Right atrium auricular region (tissue), 2 donors: ENCODE measurements at regions not wholly inside any gene's neighbourhood (a gene's known extent, or its start where the extent isn't known, plus 50 kb on each side); places are given as distances from the start of the nearest gene placed in this dataset.

Experiments
- DNase-seq: peaks from one replicate; pipeline ENCODE4 v3.0.0-alpha.2; 2019; ENCODE audit warnings: low spot score
- H3K27ac ChIP-seq, 2 donors: fragments of 200-600 bp; sonication (generic); 1 replicate in 1 of 2; 2 replicates in 1 of 2; pipeline ENCODE4 v1.5.1; 2016 to 2019
- H3K27me3 ChIP-seq, 2 donors: fragments of 200-600 bp; sonication (generic); one replicate each; pipeline versions ENCODE4 v1.5.1 to v1.6.0; 2017 to 2019
- H3K36me3 ChIP-seq: fragments of 200-600 bp; sonication (generic); one replicate; pipeline ENCODE4 v1.5.1; 2016
- H3K4me1 ChIP-seq, 2 donors: fragments of 200-600 bp; sonication (generic); one replicate each; pipeline versions ENCODE4 v1.5.1 to v1.6.0; 2017 to 2019
- H3K4me3 ChIP-seq, 2 donors: fragments of 200-600 bp; sonication (generic); 1 replicate in 1 of 2; 2 replicates in 1 of 2; pipeline ENCODE4 v1.5.1; 2017 to 2019; ENCODE audit warnings: mild to moderate bottlenecking in 1 of 2, moderate library complexity in 1 of 2
- H3K9me3 ChIP-seq, 2 donors: fragments of 200-600 bp; sonication (generic); one replicate each; pipeline ENCODE4 v1.5.1; 2019
- CTCF ChIP-seq, 2 donors: fragments of 200-600 bp; sonication (generic); IDR thresholded peaks; one replicate each; pipeline ENCODE4 v1.5.1; 2019; ENCODE audit warnings: antibody characterized with exemption in 2 of 2

- TF ChIP-seq CTCF (IDR thresholded peaks at IDR 0.05), result no peak
- no peak for DNase-seq
Observed at GRCh38 chr2:12284037-12284436, 432.7 kb upstream of the TRIB2 start.

GRCh38 chr2:12284487-12284886 is 432.2 kb upstream of the TRIB2 start:
- no peak overlapping the region for H3K27ac ChIP-seq
- no peak overlapping the region for H3K4me3 ChIP-seq
- TF ChIP-seq CTCF (IDR thresholded peaks at IDR 0.05), result no peak
- no peaks in the 10 kb centered on the region for H3K4me1 ChIP-seq
- no peaks in the 10 kb centered on the region for H3K36me3 ChIP-seq
- DNase-seq, result no peak
- no peaks in the 10 kb centered on the region for H3K9me3 ChIP-seq
- no peaks in the 10 kb centered on the region for H3K27me3 ChIP-seq

More at GRCh38 chr2:12284037-12284436, 432.7 kb upstream of the TRIB2 start:
- Histone ChIP-seq H3K27me3 (no peaks in the 10 kb centered on the region), H3K4me1 (no peaks in the 10 kb centered on the region), H3K36me3 (no peaks in the 10 kb centered on the region), H3K4me3 (no peak overlapping the region), H3K27ac (no peak overlapping the region), H3K9me3 (no peaks in the 10 kb centered on the region)

- H3K36me3 ChIP-seq, result no peaks in the 10 kb centered on the region
- H3K27ac ChIP-seq, result no peak overlapping the region
- DNase-seq, result no peak
- H3K4me1 ChIP-seq, result no peaks in the 10 kb centered on the region
- no peaks in the 10 kb centered on the region for H3K9me3 ChIP-seq
- TF ChIP-seq CTCF (IDR thresholded peaks at IDR 0.05), result no peak
- no peak overlapping the region for H3K4me3 ChIP-seq
- H3K27me3 ChIP-seq, result no peaks in the 10 kb centered on the region
Observed at GRCh38 chr2:12286347-12286746, 430.4 kb upstream of the TRIB2 start.

GRCh38 chr2:12287220-12287751 is 429.4 kb upstream of the TRIB2 start:
- H3K27me3 ChIP-seq, result no peaks in the 10 kb centered on the region
- no peaks in the 10 kb centered on the region for H3K4me1 ChIP-seq
- no peaks in the 10 kb centered on the region for H3K9me3 ChIP-seq
- no peak for DNase-seq
- TF ChIP-seq CTCF (IDR thresholded peaks at IDR 0.05), result no peak
- H3K27ac ChIP-seq, result peak overlapping the region in 1 of 2 donors; percentile 50
- H3K4me3 ChIP-seq, result no peak overlapping the region
- no peaks in the 10 kb centered on the region for H3K36me3 ChIP-seq

- Histone ChIP-seq H3K27me3 (no peaks in the 10 kb centered on the region), H3K36me3 (no peaks in the 10 kb centered on the region), H3K4me3 (no peak overlapping the region), H3K27ac (no peak overlapping the region), H3K9me3 (no peaks in the 10 kb centered on the region), H3K4me1 (no peaks in the 10 kb centered on the region)
- no peak for DNase-seq
- TF ChIP-seq CTCF (IDR thresholded peaks at IDR 0.05), result no peak
Observed at GRCh38 chr2:12288048-12288447, 428.7 kb upstream of the TRIB2 start.

GRCh38 chr2:12289120-12289802 is 427.5 kb upstream of the TRIB2 start:
- H3K4me1 ChIP-seq, result no peaks in the 10 kb centered on the region
- no peak for DNase-seq
- no peak overlapping the region for H3K4me3 ChIP-seq
- H3K36me3 ChIP-seq, result no peaks in the 10 kb centered on the region
- no peak for TF ChIP-seq CTCF (IDR thresholded peaks at IDR 0.05)
- H3K9me3 ChIP-seq, result no peaks in the 10 kb centered on the region
- no peak overlapping the region for H3K27ac ChIP-seq
- H3K27me3 ChIP-seq, result no peaks in the 10 kb centered on the region
